IMR-90 (cell line): ENCODE measurements at regions not wholly inside any gene's neighbourhood (a gene's known extent, or its start where the extent isn't known, plus 50 kb on each side); places are given as distances from the start of the nearest gene placed in this dataset.

Experiments used
- ATAC-seq: fragments of 200-7000 bp; cut with Tn5 transposase; 2 replicates; pipeline ENCODE4 v1.9.1; 2020; ENCODE audit warnings: low read depth, mild to moderate bottlenecking, moderate library complexity
- BruUV-seq: library from RNA; stranded (reverse); fragments of 400-500 nt; replicated peaks from 2 replicates; lab custom pipeline; 2021; lab: Mats Ljungman, UMichigan
- CTCF ChIA-PET: fragments of 300-600 bp; formaldehyde crosslinking; extraction: SDS; loops from one replicate; lab custom pipeline; 2021; ENCODE audit warnings: antibody characterized with exemption; lab: Yijun Ruan, JAX
- POLR2A ChIA-PET: fragments of 300-600 bp; sonication (Branson Sonifier 250); formaldehyde crosslinking; loops from one replicate; lab custom pipeline; 2022; ENCODE audit warnings: antibody characterized with exemption; ENCODE audit not compliant: unreplicated experiment; lab: Charles Lee
- DNase-seq: peaks from one replicate; pipeline ENCODE4 v3.0.0; 2013
- H2AFZ ChIP-seq: replicated peaks from 2 replicates; pipeline ENCODE3; 2013; ENCODE audit warnings: low read length, mild to moderate bottlenecking; ENCODE audit not compliant: poor library complexity
- H2AK5ac ChIP-seq: 2 replicates; pipeline ENCODE4 v1.6.1; 2013; ENCODE audit warnings: low read depth, low read length, inconsistent platforms
- H2AK9ac ChIP-seq: replicated peaks from 2 replicates; pipeline ENCODE3; 2013; ENCODE audit warnings: mild to moderate bottlenecking, low read depth, low read length, moderate library complexity; ENCODE audit not compliant: poor library complexity
- H2BK120ac ChIP-seq: 2 replicates; pipeline ENCODE4 v1.6.1; 2013; ENCODE audit warnings: low read depth, low read length, inconsistent platforms
- H2BK15ac ChIP-seq: 3 replicates; pipeline ENCODE4 v1.6.1; 2013; ENCODE audit warnings: low read depth, low read length, inconsistent platforms
- H2BK20ac ChIP-seq: 2 replicates; pipeline ENCODE4 v1.6.1; 2013; ENCODE audit warnings: low read depth, mild to moderate bottlenecking, inconsistent platforms, low read length, moderate library complexity
- H2BK5ac ChIP-seq: 2 replicates; pipeline ENCODE4 v1.6.1; 2013; ENCODE audit warnings: mild to moderate bottlenecking, low read depth, low read length, inconsistent platforms; ENCODE audit not compliant: poor library complexity, severe bottlenecking
- H3K14ac ChIP-seq: replicated peaks from 2 replicates; pipeline ENCODE4 v1.6.1; 2013; ENCODE audit warnings: low read depth, low read length, inconsistent platforms
- H3K18ac ChIP-seq: 2 replicates; pipeline ENCODE4 v1.6.1; 2013; ENCODE audit warnings: low read depth, low read length, control low read depth
- H3K23ac ChIP-seq: 2 replicates; pipeline ENCODE4 v1.6.1; 2013; ENCODE audit warnings: low read depth, low read length, inconsistent platforms
- H3K27ac ChIP-seq: 2 replicates; pipeline ENCODE4 v1.5.1; 2013; ENCODE audit warnings: mild to moderate bottlenecking, control low read depth, low read length; ENCODE audit not compliant: insufficient read depth
- H3K27me3 ChIP-seq: 2 replicates; pipeline ENCODE4 v1.6.1; 2013; ENCODE audit warnings: low read length; ENCODE audit not compliant: control insufficient read depth, insufficient read depth
- H3K36me3 ChIP-seq: 2 replicates; pipeline ENCODE4 v1.6.1; 2013; ENCODE audit warnings: low read length, mixed read lengths; ENCODE audit not compliant: control insufficient read depth, insufficient read depth
- H3K4ac ChIP-seq: 2 replicates; pipeline ENCODE4 v1.6.1; 2013; ENCODE audit warnings: low read depth, low read length, inconsistent platforms
- H3K4me1 ChIP-seq: 2 replicates; pipeline ENCODE4 v1.6.1; 2013; ENCODE audit warnings: low read length, mixed read lengths; ENCODE audit not compliant: control insufficient read depth, insufficient read depth
- H3K4me2 ChIP-seq: 2 replicates; pipeline ENCODE4 v1.6.1; 2013; ENCODE audit warnings: low read depth, mild to moderate bottlenecking, control low read depth, low read length, moderate library complexity
- H3K4me3 ChIP-seq: 2 replicates; pipeline ENCODE4 v1.5.1; 2013; ENCODE audit warnings: low read depth, mild to moderate bottlenecking, control low read depth, low read length, moderate library complexity; ENCODE audit not compliant: insufficient read depth
- H3K56ac ChIP-seq: 2 replicates; pipeline ENCODE4 v1.6.1; 2013; ENCODE audit warnings: low read length, inconsistent platforms; ENCODE audit not compliant: insufficient read depth; ENCODE audit errors: extremely low read depth
- H3K79me1 ChIP-seq, 2 experiments: 2 replicates each; pipeline ENCODE4 v1.6.1; 2013; ENCODE audit warnings: low read length in 2 of 2, inconsistent platforms in 1 of 2, low read depth in 1 of 2
- H3K9ac ChIP-seq: 2 replicates; pipeline ENCODE4 v1.6.1; 2013; ENCODE audit warnings: low read depth, low read length, control low read depth
- H3K9me1 ChIP-seq: 2 replicates; pipeline ENCODE4 v1.6.1; 2013; ENCODE audit warnings: low read length, inconsistent platforms; ENCODE audit not compliant: insufficient read depth
- H3K9me3 ChIP-seq: 2 replicates; pipeline ENCODE4 v1.6.1; 2013; ENCODE audit warnings: low read length; ENCODE audit not compliant: control insufficient read depth, insufficient read depth
- H4K20me1 ChIP-seq: 2 replicates; pipeline ENCODE4 v1.6.1; 2013; ENCODE audit warnings: low read length, inconsistent platforms; ENCODE audit not compliant: insufficient read depth
- H4K5ac ChIP-seq: 2 replicates; pipeline ENCODE4 v1.6.1; 2013; ENCODE audit warnings: mild to moderate bottlenecking, low read depth, low read length, control low read depth
- H4K8ac ChIP-seq, 2 experiments: 2 replicates each; pipeline ENCODE4 v1.6.1; 2013; ENCODE audit warnings: low read depth in 2 of 2, low read length in 2 of 2, control low read depth in 1 of 2, inconsistent platforms in 1 of 2
- H4K91ac ChIP-seq: 2 replicates; pipeline ENCODE4 v1.6.1; 2013; ENCODE audit warnings: low read depth, low read length, inconsistent platforms; ENCODE audit not compliant: insufficient read depth
- CTCF ChIP-seq: conservative IDR thresholded peaks from 2 replicates; pipeline ENCODE4 v1.5.1; 2012; ENCODE audit warnings: mild to moderate bottlenecking, low read depth, low read length, improper control_type of control experiment
- WGBS, 2 experiments: methylation state at CpG; one replicate each; pipeline versions ENCODE4 v1.1.5 to v1.1.7; 2013; ENCODE audit warnings: missing lambda C conversion rate in 2 of 2; ENCODE audit not compliant: insufficient read length in 1 of 2; ENCODE audit errors: extremely low coverage in 2 of 2; 5-methylcytosine and 5-hydroxymethylcytosine counted together
- dilution Hi-C: fragments of 300-500 bp; cut with HindIII; formaldehyde crosslinking; loops from one replicate; pipeline ENCODE4 v1.14.3; 2018; ENCODE audit warnings: low sequenced_read_pairs; ENCODE audit not compliant: unreplicated experiment
- in situ Hi-C: fragments of 300-500 bp; cut with MboI; formaldehyde crosslinking; loops from 3 replicates; pipeline ENCODE4 v1.14.3; 2019; ENCODE audit warnings: low sequenced_read_pairs, inconsistent platforms, mixed read lengths
- intact Hi-C: fragments of 100-400 bp; cut with micrococcal nuclease; formaldehyde crosslinking; loops from 2 replicates; pipeline ENCODE4 v1.10.0; 2022

- H3K14ac ChIP-seq: no peak overlapping the region
- no peak overlapping the region for H4K5ac ChIP-seq
- H3K4me3 ChIP-seq: no peak overlapping the region
- H3K56ac ChIP-seq: no peak overlapping the region
- DNase-seq (no peak), ATAC-seq (no peak)
- H3K27ac ChIP-seq: no peak overlapping the region
- no peak overlapping the region for H2BK15ac ChIP-seq
- H3K4me1 ChIP-seq: no peaks in the 10 kb centered on the region
- no peak overlapping the region for H3K4me2 ChIP-seq
- H2AK9ac ChIP-seq: no peak overlapping the region
- in situ Hi-C loops (no loop called here), intact Hi-C loops (loop anchor here (10.0 kb wide), 1 partner anchor 66 kb away; no protein-coding TSS in a partner anchor), dilution Hi-C loops (no loop called here)
- ChIA-PET POLR2A (interaction anchor here (0.6 kb wide), 1 partner anchor 218 kb away, joined by 5 read pairs; no protein-coding TSS in a partner anchor), CTCF (no interaction called here)
- no peak overlapping the region for H3K9ac ChIP-seq
- H4K91ac ChIP-seq: no peak overlapping the region
- no peaks in the 10 kb centered on the region for H3K27me3 ChIP-seq
- H2BK5ac ChIP-seq: no peak overlapping the region
- no TSS peak for BruUV-seq
- H3K79me1 ChIP-seq: no peaks in the 10 kb centered on the region
- TF ChIP-seq CTCF: no peak
- H2BK120ac ChIP-seq: no peak overlapping the region
- no peaks in the 10 kb centered on the region for H3K9me3 ChIP-seq
- H3K23ac ChIP-seq: no peak overlapping the region
- no peak overlapping the region for H4K8ac ChIP-seq
- H3K18ac ChIP-seq: no peak overlapping the region
- no peak overlapping the region for H2AFZ ChIP-seq
- H4K20me1 ChIP-seq: no peaks in the 10 kb centered on the region
- no peak overlapping the region for H3K4ac ChIP-seq
- 100% methylated on average over 1 of the region's 4 CpGs; no CpG with 5 or more reads in 1 of the 2 experiments for WGBS, 2 experiments
- no peaks in the 10 kb centered on the region for H3K36me3 ChIP-seq
- H2AK5ac ChIP-seq: no peak overlapping the region
- H3K9me1 ChIP-seq: no peaks in the 10 kb centered on the region
- no peak overlapping the region for H2BK20ac ChIP-seq
Observed at GRCh38 chr2:150370561-150370960, 116.9 kb downstream of the RND3 start.
